SK-N-SH (cell line): ENCODE measurements at regions not wholly inside any gene's neighbourhood (a gene's known extent, or its start where the extent isn't known, plus 50 kb on each side); places are given as distances from the start of the nearest gene placed in this dataset.

Source experiments
- CTCF ChIA-PET: fragments of 300-600, 350-600 bp; formaldehyde crosslinking; extraction: SDS; loops from one replicate; lab custom pipeline; 2021; lab: Yijun Ruan, JAX
- POLR2A ChIA-PET: fragments of 350-600 bp; sonication (Branson Sonifier 250); formaldehyde crosslinking; extraction: SDS; loops from one replicate; lab custom pipeline; 2020; ENCODE audit warnings: antibody characterized with exemption, inconsistent platforms; lab: Yijun Ruan, JAX
- DNase-seq: peaks from one replicate; pipeline ENCODE4 v3.0.0; 2012
- H2AFZ ChIP-seq: fragments of 200-600 bp; sonication (generic); 2 replicates; pipeline ENCODE4 v1.8.1; 2016; ENCODE audit warnings: antibody characterized with exemption, mild to moderate bottlenecking, low read depth
- H3F3A ChIP-seq: fragments of 200-600 bp; sonication (generic); replicated peaks from 2 replicates; pipeline ENCODE3; 2016; ENCODE audit warnings: antibody characterized with exemption, mild to moderate bottlenecking; ENCODE audit not compliant: insufficient read depth
- H3K27ac ChIP-seq, 2 experiments: fragments of 200-500 bp in 1 of 2; fragments of 200-600 bp in 1 of 2; sonication (Bioruptor generic) in 1 of 2; sonication (generic), shearing (Covaris generic) in 1 of 2; 2 replicates each; pipeline versions ENCODE4 v1.5.1 to v1.6.1; 2014 to 2016; ENCODE audit warnings: low read depth in 2 of 2, inconsistent platforms in 1 of 2, low read length in 1 of 2, mild to moderate bottlenecking in 1 of 2, mixed read lengths in 1 of 2
- H3K27me3 ChIP-seq: fragments of 200-600 bp; sonication (generic), shearing (Covaris generic); 2 replicates; pipeline ENCODE4 v1.6.1; 2016; ENCODE audit warnings: mixed run types; ENCODE audit not compliant: insufficient read depth
- H3K36me3 ChIP-seq, 2 experiments: fragments of 200-500 bp in 1 of 2; fragments of 200-600 bp in 1 of 2; sonication (Bioruptor generic) in 1 of 2; sonication (generic) in 1 of 2; replicated peaks in 1 of 2; 2 replicates each; pipeline versions ENCODE3 to v1.5.1; 2014 to 2016; ENCODE audit warnings: low read length in 1 of 2, mild to moderate bottlenecking in 1 of 2; ENCODE audit not compliant: insufficient read depth in 2 of 2, control insufficient read depth in 1 of 2
- H3K4me1 ChIP-seq, 2 experiments: fragments of 200-500 bp in 1 of 2; fragments of 200-600 bp in 1 of 2; sonication (Bioruptor generic) in 1 of 2; sonication (generic), shearing (Covaris generic) in 1 of 2; 2 replicates each; pipeline versions ENCODE4 v1.5.1 to v1.6.1; 2014 to 2016; ENCODE audit warnings: low read depth in 1 of 2, low read length in 1 of 2, mixed run types in 1 of 2; ENCODE audit not compliant: insufficient read depth in 2 of 2, control insufficient read depth in 1 of 2
- H3K4me2 ChIP-seq: fragments of 200-600 bp; sonication (generic), shearing (Covaris generic); 2 replicates; pipeline ENCODE4 v1.6.1; 2017; ENCODE audit warnings: mixed run types
- H3K4me3 ChIP-seq, 2 experiments: fragments of 200-500 bp in 1 of 2; fragments of 200-600 bp in 1 of 2; sonication (Bioruptor generic) in 1 of 2; sonication (generic), shearing (Covaris generic) in 1 of 2; 2 replicates each; pipeline versions ENCODE4 v1.5.1 to v1.8.1; 2014 to 2016; ENCODE audit warnings: low read depth in 2 of 2, inconsistent platforms in 1 of 2, low read length in 1 of 2, mild to moderate bottlenecking in 1 of 2, mixed read lengths in 1 of 2, moderate library complexity in 1 of 2
- H3K79me2 ChIP-seq: fragments of 200-600 bp; sonication (generic); 2 replicates; pipeline ENCODE4 v1.8.1; 2017; ENCODE audit warnings: mild to moderate bottlenecking; ENCODE audit not compliant: insufficient read depth
- H3K9ac ChIP-seq: fragments of 200-600 bp; sonication (generic); 2 replicates; pipeline ENCODE4 v1.6.1; 2017; ENCODE audit warnings: mixed run types
- H3K9me2 ChIP-seq: fragments of 200-600 bp; sonication (generic); 2 replicates; pipeline ENCODE4 v1.6.1; 2017; ENCODE audit warnings: mixed run types
- H3K9me3 ChIP-seq: fragments of 200-600 bp; sonication (generic); 2 replicates; pipeline ENCODE4 v1.6.1; 2017; ENCODE audit warnings: mixed run types, mild to moderate bottlenecking, moderate library complexity
- H4K20me1 ChIP-seq: fragments of 200-600 bp; sonication (generic); 2 replicates; pipeline ENCODE4 v1.6.1; 2017; ENCODE audit warnings: mild to moderate bottlenecking, mixed run types; ENCODE audit not compliant: insufficient read depth
- CHD2 ChIP-seq: fragments of 150-350 bp; IDR thresholded peaks from 2 replicates; pipeline ENCODE4 v1.6.1; 2018; ENCODE audit warnings: low read length; ENCODE audit not compliant: partially characterized antibody
- CTCF ChIP-seq: fragments of 200-600 bp; sonication (generic); IDR thresholded peaks from 2 replicates; pipeline ENCODE4 v1.6.1; 2017; ENCODE audit warnings: antibody characterized with exemption, mild to moderate bottlenecking, moderate library complexity
- EP300 ChIP-seq, 2 experiments: IDR thresholded peaks; 2 replicates each; pipeline versions ENCODE4 v1.4.0 to v1.6.1; 2012; ENCODE audit warnings: borderline replicate concordance in 1 of 2, low read depth in 1 of 2, low read length in 1 of 2
- FOSL2 ChIP-seq: IDR thresholded peaks from 2 replicates; pipeline ENCODE4 v1.4.0; 2012; ENCODE audit warnings: low read depth, mild to moderate bottlenecking, moderate library complexity, borderline replicate concordance
- FOXM1 ChIP-seq: IDR thresholded peaks from 2 replicates; pipeline ENCODE4 v1.4.0; 2012; ENCODE audit warnings: low read depth, mild to moderate bottlenecking
- GABPA ChIP-seq: IDR thresholded peaks from 2 replicates; pipeline ENCODE4 v1.4.0; 2012; ENCODE audit warnings: low read depth, mild to moderate bottlenecking
- GATA2 ChIP-seq: sonication (generic); formaldehyde crosslinking; IDR thresholded peaks from 2 replicates; pipeline ENCODE4 v1.5.0; 2020; ENCODE audit warnings: mild to moderate bottlenecking, missing genetic modification reagents
- MXI1 ChIP-seq: IDR thresholded peaks from 2 replicates; pipeline ENCODE4 v1.6.1; 2012; ENCODE audit warnings: mild to moderate bottlenecking, low read depth, low read length, improper control_type of control experiment
- RCOR1 ChIP-seq: fragments of 150-350 bp; IDR thresholded peaks from 2 replicates; pipeline ENCODE4 v1.6.1; 2017; ENCODE audit warnings: antibody characterized with exemption, low read length
- RFX5 ChIP-seq: IDR thresholded peaks from 2 replicates; pipeline ENCODE4 v1.6.1; 2012; ENCODE audit warnings: mild to moderate bottlenecking, improper control_type of control experiment, low read length
- USF1 ChIP-seq: IDR thresholded peaks from 2 replicates; pipeline ENCODE4 v1.4.0; 2012; ENCODE audit warnings: low read depth, borderline replicate concordance
- USF2 ChIP-seq: fragments of 150-350 bp; IDR thresholded peaks from 2 replicates; pipeline ENCODE4 v1.6.1; 2017; ENCODE audit warnings: antibody characterized with exemption, low read length, low read depth, borderline replicate concordance
- ZBTB33 ChIP-seq: IDR thresholded peaks from 2 replicates; pipeline ENCODE4 v1.4.0; 2012; ENCODE audit warnings: low read depth, borderline replicate concordance
- WGBS: methylation state at CpG from one replicate; pipeline ENCODE4 v1.1.6; 2017; ENCODE audit warnings: low lambda C conversion rate; 5-methylcytosine and 5-hydroxymethylcytosine counted together

- WGBS, result 100% methylated on average over 1 of the region's 1 CpG
- Histone ChIP-seq H3K27me3 (no peaks in the 10 kb centered on the region), H3K4me1 (peaks cover under 1 to 4% of the 10 kb centered on the region in 2 experiments; a peak in 2 of 4 replicates), H3K79me2 (no peaks in the 10 kb centered on the region), H3K9me2 (no peaks in the 10 kb centered on the region), H3K36me3 (no peaks in the 10 kb centered on the region), H4K20me1 (no peaks in the 10 kb centered on the region), H3K4me3 (no peak overlapping the region), H3K9me3 (no peaks in the 10 kb centered on the region), H2AFZ (no peak overlapping the region), H3K4me2 (no peak overlapping the region), H3K27ac (no peak overlapping the region), H3F3A (no peaks in the 10 kb centered on the region), H3K9ac (no peak overlapping the region)
- no peak for DNase-seq
- POLR2A ChIA-PET, result no interaction called here
- CTCF ChIA-PET, result interaction anchor here (2.9 to 10.8 kb wide), 2 partner anchors 426 to 609 kb away, joined by 11 to 198 read pairs; no protein-coding TSS in a partner anchor
- TF ChIP-seq GABPA (no peak), ZBTB33 (no peak), GATA2 (CRISPR knock-in tag) (no peak), RCOR1 (no peak), RFX5 (no peak), USF1 (no peak), EP300 (IDR thresholded peaks at IDR 0.05; ENCODE audit: borderline replicate concordance in 1 of 2, low read depth in 1 of 2, low read length in 1 of 2) (no peak), MXI1 (no peak), USF2 (no peak), CHD2 (no peak), FOXM1 (no peak), CTCF (no peak), FOSL2 (no peak)
These were observed 184.0 kb upstream of the RGS6 start for GRCh38 chr14:71748196-71748595.
